GM21723 (cell line): ENCODE measurements at regions not wholly inside any gene's neighbourhood (a gene's known extent, or its start where the extent isn't known, plus 50 kb on each side); places are given as distances from the start of the nearest gene placed in this dataset.

Experiments
- ATAC-seq: cut with Tn5 transposase; IDR thresholded peaks from one replicate; pipeline ENCODE4 v1.9.1; 2021; ENCODE audit warnings: mild to moderate bottlenecking, moderate library complexity; ENCODE audit not compliant: unreplicated experiment

DNA sequence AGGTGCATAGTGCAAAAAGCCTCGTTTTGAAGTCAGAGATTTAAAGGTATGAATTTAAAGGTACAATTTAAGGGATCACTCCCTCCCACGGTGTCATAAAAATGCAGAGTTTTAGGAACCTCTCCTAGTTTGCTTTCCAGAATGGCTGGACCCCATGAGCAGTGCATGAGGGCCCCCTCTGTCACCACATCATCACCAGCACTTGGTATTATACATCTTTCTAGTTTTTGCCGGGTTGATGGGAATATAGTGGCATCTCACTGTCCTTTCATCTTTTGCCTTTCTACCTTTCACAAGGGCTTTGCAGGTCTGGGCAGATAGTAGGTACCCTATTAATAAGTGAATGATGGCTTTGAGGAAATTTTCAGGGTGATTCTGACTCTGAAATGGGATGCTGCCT, 103.6 kb upstream of the AGBL1 start:
- ATAC-seq: no peak

- ATAC-seq: no peak
These were observed 102.7 kb upstream of the AGBL1 start for GRCh38 chr15:85976986-85977385.

- no peak for ATAC-seq
These were observed 102.1 kb upstream of the AGBL1 start for GRCh38 chr15:85977586-85977985.

DNA sequence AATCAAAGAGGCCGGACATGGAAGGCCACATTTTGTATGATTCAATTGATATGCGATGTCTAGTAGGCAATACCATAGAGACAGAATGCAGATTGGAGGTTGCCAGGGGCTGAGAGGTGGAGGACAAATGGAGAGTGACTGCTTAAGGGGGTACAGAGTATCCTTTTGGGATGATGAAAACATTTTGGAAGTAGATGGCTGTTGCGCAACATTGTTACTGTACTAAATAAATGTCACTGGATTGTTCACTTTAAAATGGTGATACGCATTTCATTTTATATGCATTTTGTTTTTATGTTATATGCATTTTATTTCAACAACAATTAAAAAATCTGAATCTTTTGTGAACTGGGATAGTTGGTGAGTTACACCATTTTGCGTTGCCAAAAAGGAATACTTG, 99.7 kb upstream of the AGBL1 start:
- no peak for ATAC-seq

GRCh38 chr15:85980946-85981345, 98.7 kb upstream of the AGBL1 start:
- ATAC-seq: no peak

DNA sequence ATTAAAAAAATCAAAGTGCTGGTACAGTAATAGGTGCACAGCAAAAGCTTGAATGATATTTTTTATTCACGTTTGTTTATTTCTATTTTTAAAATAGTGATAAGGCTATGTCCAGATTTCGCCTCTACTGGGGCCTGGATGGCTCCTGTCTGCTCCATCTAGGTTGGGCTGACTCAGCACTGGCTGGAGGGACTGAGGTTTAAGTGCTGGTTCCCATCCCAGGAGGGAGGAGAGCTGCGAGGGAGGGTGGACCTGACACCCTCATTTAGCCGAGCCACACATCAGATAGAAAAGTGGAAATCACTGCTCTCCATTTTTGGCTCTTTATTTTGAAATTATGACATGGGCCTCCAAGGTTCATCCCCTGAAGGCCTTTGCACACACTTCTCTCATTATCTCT, 95.4 kb upstream of the AGBL1 start:
- ATAC-seq: no peak

GRCh38 chr15:85986116-85986515, 93.6 kb upstream of the AGBL1 start:
- no peak for ATAC-seq

DNA sequence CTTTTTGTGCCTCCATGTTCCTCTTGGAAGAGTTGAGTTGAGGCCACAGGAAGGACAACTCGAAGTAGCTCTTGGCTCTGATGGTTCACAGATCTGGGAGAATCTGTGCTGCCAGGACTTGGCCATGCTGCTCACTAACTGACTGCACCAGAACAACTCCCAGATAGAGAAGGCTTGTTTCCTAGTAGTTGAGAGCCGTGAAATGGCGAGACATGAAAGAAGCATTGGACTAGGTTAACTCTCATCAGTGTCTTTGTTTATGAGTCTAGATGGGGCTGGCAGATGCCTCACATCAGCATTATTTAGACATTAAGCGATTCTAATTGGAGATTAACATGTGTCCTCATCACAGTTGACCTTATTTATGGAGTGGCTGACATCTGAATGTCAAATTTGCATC, 92.9 kb upstream of the AGBL1 start:
- ATAC-seq: no peak

GRCh38 chr15:85988741-85989140, 90.9 kb upstream of the AGBL1 start:
- no peak for ATAC-seq

- no peak for ATAC-seq
These were observed 87.4 kb upstream of the AGBL1 start for GRCh38 chr15:85992224-85992623.

- no peak for ATAC-seq
These were observed 86.6 kb upstream of the AGBL1 start for GRCh38 chr15:85993116-85993515.

- ATAC-seq: no peak
These were observed 82.1 kb upstream of the AGBL1 start for GRCh38 chr15:85997618-85998017.

DNA sequence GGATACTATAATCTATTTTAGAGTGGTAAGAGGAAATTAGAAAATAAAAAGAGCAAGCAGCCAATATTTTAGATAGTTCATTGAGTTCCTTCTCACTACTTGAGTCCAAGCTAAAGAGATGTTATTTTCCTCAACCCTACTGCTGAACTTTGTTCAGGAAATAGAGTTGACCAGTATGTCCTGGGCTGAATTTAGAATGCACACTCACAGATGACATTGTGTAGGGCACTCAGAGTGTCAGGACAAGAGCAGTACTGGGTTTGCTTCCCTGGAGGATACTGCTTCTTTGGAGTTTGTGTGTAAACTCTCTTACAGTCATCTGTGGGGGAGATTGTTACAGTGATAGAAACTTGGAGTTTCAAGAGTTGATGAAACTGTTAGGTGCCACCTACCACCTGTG, 80.0 kb upstream of the AGBL1 start:
- ATAC-seq: no peak

- ATAC-seq: no peak
These were observed 78.5 kb upstream of the AGBL1 start for GRCh38 chr15:86001200-86001599.

- no peak for ATAC-seq
These were observed 77.2 kb upstream of the AGBL1 start for GRCh38 chr15:86002444-86002843.

DNA sequence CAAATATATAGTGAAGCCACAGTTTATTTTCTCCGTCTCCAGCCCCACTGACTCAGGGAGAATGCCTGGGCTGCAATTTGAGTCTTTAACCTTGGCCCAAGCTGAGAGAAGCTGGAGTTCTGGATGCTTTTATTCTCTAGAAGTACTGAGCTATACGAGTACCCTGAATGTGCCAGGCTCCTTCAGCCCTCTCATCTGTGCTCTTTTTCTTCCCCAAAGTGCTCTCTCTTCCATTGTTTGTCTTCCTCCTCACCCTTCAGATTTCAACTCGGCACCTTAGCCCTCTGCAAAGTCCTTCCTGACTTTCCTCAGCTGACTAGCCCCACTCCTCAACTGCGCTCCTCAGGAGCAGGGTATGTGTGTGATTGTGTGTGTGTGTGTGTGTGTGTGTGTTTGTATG, 75.6 kb upstream of the AGBL1 start:
- ATAC-seq: no peak

- no peak for ATAC-seq
These were observed 73.1 kb upstream of the AGBL1 start for GRCh38 chr15:86006546-86006945.

DNA sequence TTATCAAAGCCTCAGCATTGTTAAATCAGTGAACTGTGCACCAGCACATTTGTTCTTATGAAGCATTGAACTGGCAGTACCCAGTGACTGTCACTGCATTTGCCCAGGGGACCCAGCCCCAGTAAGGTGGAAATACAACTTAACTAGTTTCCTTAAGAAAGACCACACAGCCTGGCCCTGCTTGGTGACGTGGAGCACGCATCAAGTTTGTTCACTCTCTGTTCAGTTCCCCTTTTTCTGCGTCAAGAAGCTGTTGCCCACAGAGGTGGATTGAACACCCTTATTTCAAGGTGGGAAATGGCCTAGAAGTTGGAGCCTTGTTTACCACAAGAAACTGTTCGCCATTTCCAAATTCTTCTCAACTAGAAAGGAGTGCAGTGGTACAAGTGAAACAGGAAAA, 69.9 kb upstream of the AGBL1 start:
- no peak for ATAC-seq

GRCh38 chr15:86010398-86010797, 69.3 kb upstream of the AGBL1 start:
- no peak for ATAC-seq

DNA sequence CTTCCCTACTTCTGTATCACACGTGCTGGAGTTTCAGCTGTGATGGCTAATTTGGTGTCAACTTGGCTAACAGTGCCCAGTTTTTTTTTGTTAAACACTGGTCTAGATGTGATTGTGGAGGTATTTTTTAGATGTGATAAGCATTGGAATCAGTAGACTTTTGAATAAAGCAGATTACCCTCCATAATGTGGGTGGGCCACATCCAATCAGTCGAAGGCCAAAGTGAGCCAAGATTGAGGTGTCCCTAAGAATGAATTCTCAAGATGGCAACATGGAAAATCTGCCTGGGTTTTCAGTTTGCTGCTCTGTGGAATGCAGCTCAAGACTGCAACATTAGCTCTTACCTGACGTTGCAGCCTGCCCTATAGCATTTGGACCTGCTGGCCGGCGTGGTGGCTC, 68.8 kb upstream of the AGBL1 start:
- no peak for ATAC-seq

DNA sequence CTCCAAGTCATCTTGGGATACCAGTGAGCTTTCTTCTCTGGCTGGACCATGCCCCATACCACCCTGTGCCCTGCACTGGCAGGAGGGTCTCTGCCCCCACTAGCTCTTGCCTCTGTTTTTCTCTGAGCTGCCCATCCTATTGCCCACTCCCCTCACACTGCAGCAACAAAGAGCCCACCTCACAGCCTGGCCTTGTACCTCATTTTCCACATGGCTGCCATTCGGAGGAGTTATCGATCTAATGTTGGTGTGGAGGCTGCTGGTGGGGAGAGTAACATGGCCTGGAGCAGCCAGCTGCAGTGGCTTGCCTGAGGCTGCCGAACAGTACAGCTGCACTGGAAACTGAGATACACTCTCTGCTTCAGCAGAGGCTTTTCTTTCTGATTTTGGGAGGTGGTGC, 65.7 kb upstream of the AGBL1 start:
- ATAC-seq: no peak

DNA sequence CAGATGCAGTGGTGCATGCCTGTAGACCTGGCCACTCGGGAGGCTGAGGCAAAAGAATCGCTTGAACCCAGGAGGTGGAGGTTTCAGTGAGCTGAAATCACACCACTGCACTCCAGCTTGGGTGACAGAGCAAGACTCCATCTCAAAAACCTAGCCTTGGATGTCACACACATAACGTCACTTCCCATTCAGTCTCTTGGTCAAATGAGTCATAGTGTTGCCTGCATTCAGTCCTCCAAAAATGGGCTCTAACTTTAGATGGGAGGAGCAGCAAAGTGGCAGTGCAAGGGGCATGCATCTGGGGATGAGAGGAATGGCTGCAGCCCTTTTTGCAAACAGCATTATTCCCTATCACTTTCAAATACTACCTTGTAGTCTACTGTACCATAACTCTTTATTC, 62.9 kb upstream of the AGBL1 start:
- ATAC-seq: no peak

GRCh38 chr15:86018679-86019078, 61.0 kb upstream of the AGBL1 start:
- no peak for ATAC-seq
